ENCODE measurements at regions not wholly inside any gene's neighbourhood (a gene's known extent, or its start where the extent isn't known, plus 50 kb on each side); places are given as distances from the start of the nearest gene placed in this dataset.

GRCh38 chr19:30743011-30743410 lies 370.8 kb downstream of the ZNF536 start:
- 42 to 50% methylated on average over 10 of the region's 10 CpGs for WGBS, 2 donors

GRCh38 chr19:30742406-30742938 lies 370.3 kb downstream of the ZNF536 start:
- Histone ChIP-seq H3K27ac (no peak overlapping the region), H3K4me3 (no peak overlapping the region), H3K4me1 (peaks cover 0 to 18% (median 0%) of the 10 kb centered on the region in 4 donors), H3K27me3 (peaks cover 0 to 10% of the 10 kb centered on the region in 2 donors), H3K9me3 (no peaks in the 10 kb centered on the region), H3K36me3 (no peaks in the 10 kb centered on the region)
- DNase-seq (ENCODE audit: low spot score in 2 of 2) = no peak
- TF ChIP-seq EP300 (IDR thresholded peaks at IDR 0.05) (no peak), POLR2A (IDR thresholded peaks at IDR 0.05) (no peak), CTCF (IDR thresholded peaks at IDR 0.05) (no peak)
- 47 to 52% methylated on average over 9 to 12 of the region's 12 CpGs for WGBS, 2 donors

More at GRCh38 chr19:30743011-30743410, 370.8 kb downstream of the ZNF536 start:
- DNase-seq (ENCODE audit: low spot score in 2 of 2) = no peak
- Histone ChIP-seq H3K27me3 (peaks cover 0 to 10% of the 10 kb centered on the region in 2 donors), H3K4me1 (peaks cover 0 to 18% (median 0%) of the 10 kb centered on the region in 4 donors), H3K9me3 (no peaks in the 10 kb centered on the region), H3K4me3 (no peak overlapping the region), H3K27ac (no peak overlapping the region), H3K36me3 (no peaks in the 10 kb centered on the region)
- TF ChIP-seq POLR2A (IDR thresholded peaks at IDR 0.05) (no peak), EP300 (IDR thresholded peaks at IDR 0.05) (no peak), CTCF (IDR thresholded peaks at IDR 0.05) (no peak)

GRCh38 chr19:30741566-30741965 lies 369.4 kb downstream of the ZNF536 start:
- H3K27me3 ChIP-seq = peaks cover 0 to 10% of the 10 kb centered on the region in 2 donors
- H3K27ac ChIP-seq = no peak overlapping the region
- no peaks in the 10 kb centered on the region for H3K9me3 ChIP-seq
- WGBS, 2 donors = 39 to 50% methylated on average over 2 of the region's 2 CpGs
- TF ChIP-seq CTCF (IDR thresholded peaks at IDR 0.05) (no peak), EP300 (IDR thresholded peaks at IDR 0.05) (no peak), POLR2A (IDR thresholded peaks at IDR 0.05) (no peak)
- no peak overlapping the region for H3K4me3 ChIP-seq
- no peaks in the 10 kb centered on the region for H3K36me3 ChIP-seq
- no peak for DNase-seq (ENCODE audit: low spot score in 2 of 2)
- peaks cover 0 to 18% (median 0%) of the 10 kb centered on the region in 4 donors for H3K4me1 ChIP-seq

GRCh38 chr19:30739394-30739793 lies 367.2 kb downstream of the ZNF536 start:
- TF ChIP-seq POLR2A (IDR thresholded peaks at IDR 0.05) = no peak
- no peak for TF ChIP-seq CTCF (IDR thresholded peaks at IDR 0.05)
- peak in 1 of 2 donors; percentile 31 for TF ChIP-seq EP300 (IDR thresholded peaks at IDR 0.05)
- no peaks in the 10 kb centered on the region for H3K9me3 ChIP-seq
- H3K4me3 ChIP-seq = no peak overlapping the region
- H3K4me1 ChIP-seq = peaks cover 0 to 21% (median 0%) of the 10 kb centered on the region in 4 donors
- H3K27ac ChIP-seq = no peak overlapping the region
- WGBS, 2 donors = 55 to 62% methylated on average over 5 of the region's 5 CpGs
- DNase-seq (ENCODE audit: low spot score in 2 of 2) = peak; percentile 39 to 75
- peaks cover 0 to 10% of the 10 kb centered on the region in 2 donors for H3K27me3 ChIP-seq
- no peaks in the 10 kb centered on the region for H3K36me3 ChIP-seq

- H3K9me3 ChIP-seq = no peaks in the 10 kb centered on the region
- TF ChIP-seq CTCF (IDR thresholded peaks at IDR 0.05) = no peak
- TF ChIP-seq POLR2A (IDR thresholded peaks at IDR 0.05) = no peak
- no peak for TF ChIP-seq EP300 (IDR thresholded peaks at IDR 0.05)
- WGBS, 2 donors = 59 to 90% methylated on average over 2 of the region's 2 CpGs
Measured at GRCh38 chr19:30738047-30738446, 365.9 kb downstream of the ZNF536 start.

More at GRCh38 chr19:30738047-30738446, 365.9 kb downstream of the ZNF536 start:
- Histone ChIP-seq H3K27me3 (peaks cover 0 to 4% of the 10 kb centered on the region in 2 donors), H3K4me3 (no peak overlapping the region), H3K27ac (no peak overlapping the region), H3K4me1 (peaks cover 0 to 22% (median 0%) of the 10 kb centered on the region in 4 donors), H3K36me3 (no peaks in the 10 kb centered on the region)
- DNase-seq (ENCODE audit: low spot score in 2 of 2) = no peak

Data from tibial nerve (tissue), 4 donors.